Mesendoderm (in vitro differentiated cells): ENCODE measurements at regions not wholly inside any gene's neighbourhood (a gene's known extent, or its start where the extent isn't known, plus 50 kb on each side); places are given as distances from the start of the nearest gene placed in this dataset.

Experiments
- DNase-seq: peaks from one replicate; pipeline ENCODE4 v3.0.0; 2013
- H2AK5ac ChIP-seq: 2 replicates; pipeline ENCODE4 v1.6.1; 2013; ENCODE audit warnings: low read length, inconsistent platforms
- H2BK120ac ChIP-seq: 2 replicates; pipeline ENCODE4 v1.6.1; 2013; ENCODE audit warnings: low read depth, mild to moderate bottlenecking, low read length, moderate library complexity, mixed read lengths
- H2BK15ac ChIP-seq: replicated peaks from 2 replicates; pipeline ENCODE4 v1.6.1; 2013; ENCODE audit warnings: low read depth, mild to moderate bottlenecking, moderate library complexity
- H2BK5ac ChIP-seq: 2 replicates; pipeline ENCODE4 v1.6.1; 2013; ENCODE audit warnings: low read length, inconsistent platforms
- H3K18ac ChIP-seq: 2 replicates; pipeline ENCODE4 v1.6.1; 2013; ENCODE audit warnings: mild to moderate bottlenecking, low read length, mixed read lengths
- H3K23ac ChIP-seq: one replicate; pipeline ENCODE4 v1.6.1; 2013; ENCODE audit warnings: low read length
- H3K27ac ChIP-seq: 2 replicates; pipeline ENCODE4 v1.5.1; 2013; ENCODE audit warnings: low read depth, mild to moderate bottlenecking, inconsistent platforms, low read length, moderate library complexity
- H3K27me3 ChIP-seq: 2 replicates; pipeline ENCODE4 v1.6.1; 2013; ENCODE audit warnings: low read length, control low read depth, mild to moderate bottlenecking, inconsistent platforms; ENCODE audit not compliant: insufficient read depth, poor library complexity
- H3K36me3 ChIP-seq: 2 replicates; pipeline ENCODE4 v1.6.1; 2013; ENCODE audit warnings: low read length, inconsistent platforms; ENCODE audit not compliant: control insufficient read depth, insufficient read depth
- H3K4ac ChIP-seq: one replicate; pipeline ENCODE4 v1.6.1; 2013; ENCODE audit warnings: low read depth, mild to moderate bottlenecking, low read length, moderate library complexity
- H3K4me1 ChIP-seq: 2 replicates; pipeline ENCODE4 v1.6.1; 2013; ENCODE audit warnings: low read depth, low read length, inconsistent platforms; ENCODE audit not compliant: control insufficient read depth
- H3K4me2 ChIP-seq: 2 replicates; pipeline ENCODE4 v1.6.1; 2013; ENCODE audit warnings: low read length
- H3K4me3 ChIP-seq: 2 replicates; pipeline ENCODE4 v1.5.1; 2013; ENCODE audit warnings: mild to moderate bottlenecking, low read length
- H3K56ac ChIP-seq: one replicate; pipeline ENCODE4 v1.6.1; 2013; ENCODE audit warnings: low read length
- H3K79me1 ChIP-seq: 2 replicates; pipeline ENCODE4 v1.6.1; 2013; ENCODE audit warnings: low read length, inconsistent platforms
- H3K79me2 ChIP-seq: 2 replicates; pipeline ENCODE4 v1.6.1; 2013; ENCODE audit warnings: mild to moderate bottlenecking, low read length; ENCODE audit not compliant: control insufficient read depth, insufficient read depth
- H3K9ac ChIP-seq: 2 replicates; pipeline ENCODE4 v1.6.1; 2013; ENCODE audit warnings: low read length, inconsistent platforms
- H4K5ac ChIP-seq: one replicate; pipeline ENCODE4 v1.6.1; 2013; ENCODE audit warnings: low read length
- H4K8ac ChIP-seq: one replicate; pipeline ENCODE4 v1.6.1; 2013; ENCODE audit warnings: low read depth, mild to moderate bottlenecking, control low read depth, low read length, moderate library complexity
- WGBS: extraction: QIAGEN DNeasy Blood & Tissue Kit; methylation state at CpG from one replicate; pipeline ENCODE4 v1.1.7; 2013; ENCODE audit warnings: low lambda C conversion rate, missing lambda C conversion rate; ENCODE audit not compliant: insufficient coverage; ENCODE audit errors: extremely low coverage; 5-methylcytosine and 5-hydroxymethylcytosine counted together

- Histone ChIP-seq H3K4me3 (no peak overlapping the region), H3K56ac (no peak overlapping the region), H3K79me2 (no peaks in the 10 kb centered on the region), H2BK15ac (no peak overlapping the region), H2BK120ac (no peak overlapping the region), H3K23ac (no peak overlapping the region), H3K18ac (no peak overlapping the region), H3K79me1 (no peaks in the 10 kb centered on the region), H4K5ac (no peak overlapping the region), H2AK5ac (no peak overlapping the region), H3K27ac (no peak overlapping the region), H3K27me3 (no peaks in the 10 kb centered on the region), H3K4ac (no peak overlapping the region), H3K36me3 (no peaks in the 10 kb centered on the region), H2BK5ac (no peak overlapping the region), H4K8ac (no peak overlapping the region), H3K9ac (no peak overlapping the region), H3K4me1 (peaks cover 15% of the 10 kb centered on the region), H3K4me2 (no peak overlapping the region)
- WGBS: no CpG with 5 or more reads among the region's 4 CpGs
- DNase-seq: no peak
These were observed 128.8 kb upstream of the HAAO start for GRCh38 chr2:42921147-42921520.

- WGBS: no CpG with 5 or more reads among the region's 15 CpGs
These were observed 128.2 kb upstream of the HAAO start for GRCh38 chr2:42920446-42921146.

GRCh38 chr2:42918671-42919318 lies 126.4 kb upstream of the HAAO start:
- no CpG with 5 or more reads among the region's 9 CpGs for WGBS
- H3K4me2 ChIP-seq: no peak overlapping the region
- H3K27ac ChIP-seq: no peak overlapping the region
- H3K4me3 ChIP-seq: no peak overlapping the region
- no peak overlapping the region for H4K5ac ChIP-seq
- H3K9ac ChIP-seq: no peak overlapping the region
- H3K4me1 ChIP-seq: peaks cover under 1% of the 10 kb centered on the region
- no peak overlapping the region for H3K23ac ChIP-seq
- no peaks in the 10 kb centered on the region for H3K36me3 ChIP-seq
- no peak overlapping the region for H2BK5ac ChIP-seq
- no peak overlapping the region for H3K4ac ChIP-seq
- no peak overlapping the region for H2AK5ac ChIP-seq
- no peaks in the 10 kb centered on the region for H3K79me1 ChIP-seq
- H4K8ac ChIP-seq: no peak overlapping the region
- no peak overlapping the region for H3K18ac ChIP-seq
- no peak overlapping the region for H3K56ac ChIP-seq
- no peak overlapping the region for H2BK120ac ChIP-seq
- no peaks in the 10 kb centered on the region for H3K27me3 ChIP-seq
- H2BK15ac ChIP-seq: no peak overlapping the region
- DNase-seq: no peak
- H3K79me2 ChIP-seq: no peaks in the 10 kb centered on the region

More at GRCh38 chr2:42920446-42921146, 128.2 kb upstream of the HAAO start:
- no peak overlapping the region for H3K4me2 ChIP-seq
- H2AK5ac ChIP-seq: no peak overlapping the region
- H3K56ac ChIP-seq: no peak overlapping the region
- H3K4me3 ChIP-seq: no peak overlapping the region
- H3K4me1 ChIP-seq: peaks cover 13% of the 10 kb centered on the region
- H3K9ac ChIP-seq: no peak overlapping the region
- H3K27me3 ChIP-seq: no peaks in the 10 kb centered on the region
- no peak overlapping the region for H2BK5ac ChIP-seq
- H3K27ac ChIP-seq: no peak overlapping the region
- H2BK120ac ChIP-seq: no peak overlapping the region
- H3K23ac ChIP-seq: no peak overlapping the region
- H3K79me2 ChIP-seq: no peaks in the 10 kb centered on the region
- H4K5ac ChIP-seq: no peak overlapping the region
- H3K4ac ChIP-seq: no peak overlapping the region
- no peak overlapping the region for H3K18ac ChIP-seq
- H3K79me1 ChIP-seq: no peaks in the 10 kb centered on the region
- H2BK15ac ChIP-seq: no peak overlapping the region
- H4K8ac ChIP-seq: no peak overlapping the region
- no peak for DNase-seq
- H3K36me3 ChIP-seq: no peaks in the 10 kb centered on the region

GRCh38 chr2:42918041-42918440 lies 125.7 kb upstream of the HAAO start:
- Histone ChIP-seq H2BK15ac (no peak overlapping the region), H2AK5ac (no peak overlapping the region), H3K56ac (no peak overlapping the region), H3K27ac (no peak overlapping the region), H3K79me2 (no peaks in the 10 kb centered on the region), H3K18ac (no peak overlapping the region), H3K9ac (no peak overlapping the region), H3K4me1 (no peaks in the 10 kb centered on the region), H2BK5ac (no peak overlapping the region), H3K79me1 (no peaks in the 10 kb centered on the region), H3K27me3 (no peaks in the 10 kb centered on the region), H4K5ac (no peak overlapping the region), H3K4ac (no peak overlapping the region), H3K36me3 (no peaks in the 10 kb centered on the region), H3K4me2 (no peak overlapping the region), H2BK120ac (no peak overlapping the region), H4K8ac (no peak overlapping the region), H3K23ac (no peak overlapping the region), H3K4me3 (no peak overlapping the region)
- no peak for DNase-seq
- no CpG with 5 or more reads among the region's 13 CpGs for WGBS

GRCh38 chr2:42917425-42917927 lies 125.1 kb upstream of the HAAO start:
- Histone ChIP-seq H2BK120ac (no peak overlapping the region), H3K18ac (no peak overlapping the region), H3K4me2 (no peak overlapping the region), H3K79me1 (no peaks in the 10 kb centered on the region), H3K4me3 (no peak overlapping the region), H3K4ac (no peak overlapping the region), H4K8ac (no peak overlapping the region), H3K27me3 (no peaks in the 10 kb centered on the region), H3K56ac (no peak overlapping the region), H3K79me2 (no peaks in the 10 kb centered on the region), H3K4me1 (no peaks in the 10 kb centered on the region), H3K27ac (no peak overlapping the region), H3K9ac (no peak overlapping the region), H3K23ac (no peak overlapping the region), H2AK5ac (no peak overlapping the region), H2BK5ac (no peak overlapping the region), H4K5ac (no peak overlapping the region), H2BK15ac (no peak overlapping the region), H3K36me3 (no peaks in the 10 kb centered on the region)
- no CpG with 5 or more reads among the region's 10 CpGs for WGBS
- no peak for DNase-seq
